ENCODE measurements at regions not wholly inside any gene's neighbourhood (a gene's known extent, or its start where the extent isn't known, plus 50 kb on each side); places are given as distances from the start of the nearest gene placed in this dataset.
"Not testable (repeated sequence)": the region's sequence is repeated elsewhere in the genome, so short reads cannot be mapped to it uniquely, and the experiment has no call there.

- no peaks in the 10 kb centered on the region for H3K36me3 ChIP-seq
- intact Hi-C loops (cut with DNase I; ENCODE audit: low total_unique reads), result no loop called here
- H3K27ac ChIP-seq, result no peak overlapping the region
- no peak for TF ChIP-seq CTCF (IDR thresholded peaks at IDR 0.05)
- DNase-seq, result no peak
- no peaks in the 10 kb centered on the region for H3K4me1 ChIP-seq
- H3K4me3 ChIP-seq, result no peak overlapping the region
- no peaks in the 10 kb centered on the region for H3K27me3 ChIP-seq
- no peaks in the 10 kb centered on the region for H3K9me3 ChIP-seq
Observed at GRCh38 chr4:55272102-55272501, 73.9 kb upstream of the SRD5A3 start.

GRCh38 chr4:55272589-55272988 lies 73.5 kb upstream of the SRD5A3 start:
- Histone ChIP-seq H3K9me3 (no peaks in the 10 kb centered on the region), H3K36me3 (no peaks in the 10 kb centered on the region), H3K27me3 (no peaks in the 10 kb centered on the region), H3K4me3 (no peak overlapping the region), H3K4me1 (no peaks in the 10 kb centered on the region), H3K27ac (no peak overlapping the region)
- intact Hi-C loops (cut with DNase I; ENCODE audit: low total_unique reads), result no loop called here
- TF ChIP-seq POLR2A (IDR thresholded peaks at IDR 0.05), result no peak
- TF ChIP-seq CTCF (IDR thresholded peaks at IDR 0.05), result no peak
- DNase-seq, result no peak

- no peaks in the 10 kb centered on the region for H3K36me3 ChIP-seq
- intact Hi-C loops (cut with DNase I; ENCODE audit: low total_unique reads), result no loop called here
- DNase-seq, result no peak
Observed at GRCh38 chr4:55277011-55277410, 69.0 kb upstream of the SRD5A3 start.

GRCh38 chr4:55278316-55278715 lies 67.7 kb upstream of the SRD5A3 start:
- no peak for DNase-seq
- no peaks in the 10 kb centered on the region for H3K4me1 ChIP-seq
- intact Hi-C loops (cut with DNase I; ENCODE audit: low total_unique reads), result no loop called here
- H3K36me3 ChIP-seq, result no peaks in the 10 kb centered on the region
- no peak for TF ChIP-seq POLR2A (IDR thresholded peaks at IDR 0.05)
- TF ChIP-seq CTCF (IDR thresholded peaks at IDR 0.05), result no peak
- H3K27ac ChIP-seq, result no peak overlapping the region
- peaks cover 0 to 2% of the 10 kb centered on the region in 2 donors for H3K9me3 ChIP-seq
- H3K4me3 ChIP-seq, result no peak overlapping the region
- no peaks in the 10 kb centered on the region for H3K27me3 ChIP-seq

More at GRCh38 chr4:55277011-55277410, 69.0 kb upstream of the SRD5A3 start:
- no peak for TF ChIP-seq CTCF (IDR thresholded peaks at IDR 0.05)
- no peak for TF ChIP-seq POLR2A (IDR thresholded peaks at IDR 0.05)
- Histone ChIP-seq H3K4me1 (no peaks in the 10 kb centered on the region), H3K4me3 (no peak overlapping the region), H3K27me3 (no peaks in the 10 kb centered on the region), H3K9me3 (no peaks in the 10 kb centered on the region), H3K27ac (no peak overlapping the region)

- H3K36me3 ChIP-seq; DNase-seq; intact Hi-C loops (cut with DNase I; ENCODE audit: low total_unique reads); H3K27me3 ChIP-seq; H3K27ac ChIP-seq; H3K4me1 ChIP-seq; H3K9me3 ChIP-seq; H3K4me3 ChIP-seq: not testable (repeated sequence)
Observed at GRCh38 chr4:55280474-55280873, 65.6 kb upstream of the SRD5A3 start.

GRCh38 chr4:55281118-55281683 lies 64.8 kb upstream of the SRD5A3 start:
- H3K4me3 ChIP-seq; H3K4me1 ChIP-seq; H3K36me3 ChIP-seq; H3K9me3 ChIP-seq; DNase-seq; H3K27me3 ChIP-seq; intact Hi-C loops (cut with DNase I; ENCODE audit: low total_unique reads); H3K27ac ChIP-seq: not testable (repeated sequence)
